PFSK-1 (cell line): ENCODE measurements at regions not wholly inside any gene's neighbourhood (a gene's known extent, or its start where the extent isn't known, plus 50 kb on each side); places are given as distances from the start of the nearest gene placed in this dataset.

Experiments used
- FOXP2 ChIP-seq: optimal IDR thresholded peaks from 2 replicates; pipeline ENCODE3; 2011; ENCODE audit warnings: borderline replicate concordance, control low read depth, inconsistent platforms; ENCODE audit not compliant: insufficient read depth; ENCODE audit errors: extremely low read length, extremely low read depth
- POLR2AphosphoS5 ChIP-seq: IDR thresholded peaks from 2 replicates; pipeline ENCODE4 v1.6.1; 2012; ENCODE audit warnings: low read depth, mild to moderate bottlenecking, control low read depth, low read length, moderate library complexity
- SIN3A ChIP-seq: IDR thresholded peaks from 2 replicates; pipeline ENCODE4 v1.6.1; 2012; ENCODE audit warnings: mild to moderate bottlenecking, low read length, moderate library complexity, borderline replicate concordance; ENCODE audit not compliant: insufficient read depth
- TAF1 ChIP-seq: IDR thresholded peaks from 2 replicates; pipeline ENCODE4 v1.6.1; 2012; ENCODE audit warnings: low read length, control low read depth, borderline replicate concordance; ENCODE audit not compliant: insufficient read depth
- TF ChIP-seq, protein P1 (sequence below), 2 experiments: IDR thresholded peaks; 2 replicates each; pipeline versions ENCODE4 v1.6.1 to v1.8.0; 2011 to 2012; ENCODE audit warnings: low read depth in 2 of 2, low read length in 2 of 2, control low read depth in 1 of 2, inconsistent platforms in 1 of 2, mild to moderate bottlenecking in 1 of 2, moderate library complexity in 1 of 2; ENCODE audit not compliant: insufficient read depth in 1 of 2

DNA sequence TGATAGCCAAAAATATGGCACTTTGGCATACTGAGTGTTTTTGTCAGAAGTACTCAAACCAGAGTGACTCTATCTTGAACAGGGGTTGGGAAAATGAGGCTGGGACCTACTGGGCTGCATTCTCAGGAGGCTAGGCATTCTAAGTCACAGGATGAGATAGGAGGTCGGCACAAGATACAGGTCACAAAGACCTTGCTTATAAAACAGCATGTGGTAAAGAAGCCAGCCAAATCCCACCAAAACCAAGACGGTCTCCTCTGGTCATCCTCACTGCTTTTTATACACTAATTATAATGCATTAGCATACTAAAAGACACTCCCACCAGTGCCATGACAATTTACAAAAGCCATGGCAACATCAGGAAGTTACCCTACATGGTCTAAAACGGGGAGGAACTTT is 985.1 kb downstream of the HACE1 start:
- no peak for TF ChIP-seq TAF1
- TF ChIP-seq, protein P1, sequence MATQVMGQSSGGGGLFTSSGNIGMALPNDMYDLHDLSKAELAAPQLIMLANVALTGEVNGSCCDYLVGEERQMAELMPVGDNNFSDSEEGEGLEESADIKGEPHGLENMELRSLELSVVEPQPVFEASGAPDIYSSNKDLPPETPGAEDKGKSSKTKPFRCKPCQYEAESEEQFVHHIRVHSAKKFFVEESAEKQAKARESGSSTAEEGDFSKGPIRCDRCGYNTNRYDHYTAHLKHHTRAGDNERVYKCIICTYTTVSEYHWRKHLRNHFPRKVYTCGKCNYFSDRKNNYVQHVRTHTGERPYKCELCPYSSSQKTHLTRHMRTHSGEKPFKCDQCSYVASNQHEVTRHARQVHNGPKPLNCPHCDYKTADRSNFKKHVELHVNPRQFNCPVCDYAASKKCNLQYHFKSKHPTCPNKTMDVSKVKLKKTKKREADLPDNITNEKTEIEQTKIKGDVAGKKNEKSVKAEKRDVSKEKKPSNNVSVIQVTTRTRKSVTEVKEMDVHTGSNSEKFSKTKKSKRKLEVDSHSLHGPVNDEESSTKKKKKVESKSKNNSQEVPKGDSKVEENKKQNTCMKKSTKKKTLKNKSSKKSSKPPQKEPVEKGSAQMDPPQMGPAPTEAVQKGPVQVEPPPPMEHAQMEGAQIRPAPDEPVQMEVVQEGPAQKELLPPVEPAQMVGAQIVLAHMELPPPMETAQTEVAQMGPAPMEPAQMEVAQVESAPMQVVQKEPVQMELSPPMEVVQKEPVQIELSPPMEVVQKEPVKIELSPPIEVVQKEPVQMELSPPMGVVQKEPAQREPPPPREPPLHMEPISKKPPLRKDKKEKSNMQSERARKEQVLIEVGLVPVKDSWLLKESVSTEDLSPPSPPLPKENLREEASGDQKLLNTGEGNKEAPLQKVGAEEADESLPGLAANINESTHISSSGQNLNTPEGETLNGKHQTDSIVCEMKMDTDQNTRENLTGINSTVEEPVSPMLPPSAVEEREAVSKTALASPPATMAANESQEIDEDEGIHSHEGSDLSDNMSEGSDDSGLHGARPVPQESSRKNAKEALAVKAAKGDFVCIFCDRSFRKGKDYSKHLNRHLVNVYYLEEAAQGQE (IDR thresholded peaks at IDR 0.05; ENCODE audit: insufficient read depth in 1 of 2, low read depth in 2 of 2, low read length in 2 of 2), result no peak
- no peak for TF ChIP-seq SIN3A
- TF ChIP-seq FOXP2, result no peak
- TF ChIP-seq POLR2AphosphoS5, result no peak

DNA sequence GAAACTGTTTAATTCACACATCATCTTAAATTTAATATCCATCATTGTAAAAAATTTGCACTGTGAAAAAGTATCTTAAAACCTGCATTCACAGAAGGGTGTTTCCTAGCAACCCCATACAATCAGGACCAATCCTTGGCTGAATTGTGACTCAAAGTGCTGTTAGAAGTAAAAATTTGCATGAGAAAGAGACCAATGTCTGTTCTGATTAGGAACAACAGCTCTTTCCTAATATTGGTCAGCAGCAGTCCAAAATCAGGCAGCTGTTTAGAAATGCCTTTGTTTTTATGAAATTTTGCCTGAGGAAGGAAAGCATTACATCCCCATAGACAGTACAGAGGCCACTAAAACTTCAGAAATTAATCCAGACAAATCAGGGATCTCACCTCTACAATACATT is 987.0 kb downstream of the HACE1 start:
- TF ChIP-seq SIN3A (no peak), POLR2AphosphoS5 (no peak), TAF1 (no peak), FOXP2 (no peak)
- TF ChIP-seq, protein P1 (IDR thresholded peaks at IDR 0.05; ENCODE audit: insufficient read depth in 1 of 2, low read depth in 2 of 2, low read length in 2 of 2), result no peak

DNA sequence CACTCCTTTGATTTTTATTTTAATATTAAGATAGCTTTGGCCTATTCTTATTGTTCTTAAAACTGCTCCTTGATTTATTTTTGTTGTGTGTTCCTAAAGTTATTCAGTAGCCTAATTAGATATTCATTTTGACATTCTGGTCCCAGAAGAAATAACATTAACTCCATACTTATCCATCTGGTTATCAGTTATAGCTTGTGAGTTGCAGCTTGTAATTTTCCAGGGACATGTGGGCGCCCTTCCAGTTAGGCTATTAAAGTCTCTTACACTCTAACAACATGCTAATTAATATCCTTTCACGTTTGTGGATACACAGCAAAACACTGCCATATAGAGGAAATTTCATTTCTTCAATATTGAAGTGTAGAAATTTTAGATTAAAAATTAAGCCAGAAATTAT is 987.5 kb downstream of the HACE1 start:
- no peak for TF ChIP-seq SIN3A
- no peak for TF ChIP-seq POLR2AphosphoS5
- no peak for TF ChIP-seq FOXP2
- TF ChIP-seq, protein P1 (IDR thresholded peaks at IDR 0.05; ENCODE audit: insufficient read depth in 1 of 2, low read depth in 2 of 2, low read length in 2 of 2), result no peak
- no peak for TF ChIP-seq TAF1

DNA sequence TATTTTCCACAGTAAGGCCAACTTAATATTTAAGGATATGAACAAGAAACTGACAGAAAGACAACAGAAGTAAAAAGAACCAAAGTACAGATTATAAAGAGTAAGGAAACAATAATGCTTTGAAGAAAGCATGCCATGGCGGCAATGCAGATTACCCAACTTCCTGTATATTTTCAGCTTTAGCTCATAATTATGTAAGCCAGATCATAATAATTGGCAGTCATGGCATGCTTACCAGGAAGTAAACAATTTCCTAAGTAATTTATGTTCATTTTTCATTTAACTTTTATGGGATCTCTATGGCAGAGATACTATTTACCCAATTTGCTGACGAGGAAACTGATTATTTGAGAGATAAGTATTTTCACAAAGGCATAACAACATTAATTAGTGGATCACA is 988.7 kb downstream of the HACE1 start:
- TF ChIP-seq FOXP2, result no peak
- TF ChIP-seq POLR2AphosphoS5, result no peak

DNA sequence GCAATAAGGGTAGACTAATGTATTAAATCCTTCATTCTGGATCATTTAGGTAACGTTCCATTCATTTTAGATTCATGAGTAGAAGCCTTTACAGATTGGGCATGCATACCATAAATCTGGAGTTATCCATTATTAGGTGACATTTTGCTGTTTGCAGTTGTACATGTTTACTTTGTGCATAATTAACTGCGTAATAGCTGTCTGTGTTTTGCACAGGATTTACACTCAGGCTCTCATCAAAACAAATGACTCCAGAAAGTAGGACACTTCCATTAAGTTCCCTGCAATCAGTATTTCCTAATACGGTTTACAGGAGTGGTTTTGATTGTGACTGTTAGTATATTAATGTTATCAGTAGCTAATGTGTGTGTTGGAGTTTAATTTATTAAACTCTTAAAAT is 997.4 kb downstream of the HACE1 start:
- TF ChIP-seq TAF1 (no peak), SIN3A (no peak), POLR2AphosphoS5 (no peak), FOXP2 (no peak)
- TF ChIP-seq, protein P1 (IDR thresholded peaks at IDR 0.05; ENCODE audit: insufficient read depth in 1 of 2, low read depth in 2 of 2, low read length in 2 of 2), result no peak
